ENCODE measurements at regions not wholly inside any gene's neighbourhood (a gene's known extent, or its start where the extent isn't known, plus 50 kb on each side); places are given as distances from the start of the nearest gene placed in this dataset.
"Not testable (repeated sequence)": the region's sequence is repeated elsewhere in the genome, so short reads cannot be mapped to it uniquely, and the experiment has no call there.

DNA sequence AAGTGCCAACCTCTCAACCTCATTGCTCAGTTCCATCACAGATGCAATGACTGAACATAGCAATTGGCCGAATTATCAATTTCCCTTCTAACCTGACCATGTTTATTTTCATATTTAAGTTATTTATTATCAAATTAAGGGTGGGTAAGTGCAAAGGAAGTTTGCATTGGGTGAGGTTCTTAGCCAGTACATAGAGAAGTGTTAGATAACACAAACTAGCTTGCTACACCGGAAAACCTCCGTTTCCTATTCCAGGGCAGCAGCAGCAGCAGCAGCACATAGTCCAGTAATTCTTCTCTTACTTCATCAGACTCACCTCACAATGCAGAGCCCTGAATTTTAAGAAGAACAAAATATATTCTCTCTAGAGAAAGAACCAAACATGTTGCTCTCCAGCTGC lies 200.5 kb upstream of the OR4E1 start:
- no peak for FAIRE-seq

- FAIRE-seq, result no peak
Observed at GRCh38 chr14:21868442-21869046, 194.9 kb upstream of the OR4E1 start.

- no peak for FAIRE-seq
Observed at GRCh38 chr14:21867541-21867940, 193.9 kb upstream of the OR4E1 start.

- no peak for FAIRE-seq
Observed at GRCh38 chr14:21866479-21866878, 192.9 kb upstream of the OR4E1 start.

- FAIRE-seq, result no peak
Observed at GRCh38 chr14:21863289-21863688, 189.7 kb upstream of the OR4E1 start.

DNA sequence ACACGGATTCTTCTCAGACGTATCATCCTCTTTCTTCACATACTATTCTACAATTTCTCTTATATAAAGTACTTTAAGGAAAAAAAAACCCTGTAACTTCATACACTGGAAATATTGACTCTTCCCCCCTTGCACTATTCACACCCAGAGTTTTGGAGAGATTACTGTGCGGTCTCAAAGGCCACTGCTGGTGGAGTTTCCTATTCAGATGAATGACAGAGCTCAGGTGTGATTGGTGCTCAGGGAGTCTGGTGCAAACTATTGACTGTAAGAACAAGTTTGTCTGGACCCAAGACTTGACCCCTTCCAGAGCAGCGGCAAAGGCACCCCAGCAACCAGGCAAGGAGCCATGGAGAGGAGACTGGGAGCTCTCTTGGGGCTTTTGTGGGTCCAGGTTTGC lies 187.5 kb upstream of the OR4E1 start:
- FAIRE-seq, result no peak

- FAIRE-seq, result no peak
Observed at GRCh38 chr14:21860172-21860571, 186.6 kb upstream of the OR4E1 start.

- FAIRE-seq, result no peak
Observed at GRCh38 chr14:21852775-21853174, 179.2 kb upstream of the OR4E1 start.

GRCh38 chr14:21852061-21852664 lies 178.5 kb upstream of the OR4E1 start:
- FAIRE-seq, result no peak

DNA sequence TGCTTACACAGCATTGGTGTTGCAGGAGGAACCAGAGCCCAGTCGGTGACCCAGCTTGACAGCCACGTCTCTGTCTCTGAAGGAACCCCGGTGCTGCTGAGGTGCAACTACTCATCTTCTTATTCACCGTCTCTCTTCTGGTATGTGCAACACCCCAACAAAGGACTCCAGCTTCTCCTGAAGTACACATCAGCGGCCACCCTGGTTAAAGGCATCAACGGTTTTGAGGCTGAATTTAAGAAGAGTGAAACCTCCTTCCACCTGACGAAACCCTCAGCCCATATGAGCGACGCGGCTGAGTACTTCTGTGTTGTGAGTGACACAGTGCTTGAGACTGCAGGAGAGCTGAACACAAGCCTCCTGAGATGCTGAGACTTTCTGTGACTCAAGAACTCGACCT lies 173.3 kb upstream of the OR4E1 start:
- not testable (repeated sequence) for FAIRE-seq

DNA sequence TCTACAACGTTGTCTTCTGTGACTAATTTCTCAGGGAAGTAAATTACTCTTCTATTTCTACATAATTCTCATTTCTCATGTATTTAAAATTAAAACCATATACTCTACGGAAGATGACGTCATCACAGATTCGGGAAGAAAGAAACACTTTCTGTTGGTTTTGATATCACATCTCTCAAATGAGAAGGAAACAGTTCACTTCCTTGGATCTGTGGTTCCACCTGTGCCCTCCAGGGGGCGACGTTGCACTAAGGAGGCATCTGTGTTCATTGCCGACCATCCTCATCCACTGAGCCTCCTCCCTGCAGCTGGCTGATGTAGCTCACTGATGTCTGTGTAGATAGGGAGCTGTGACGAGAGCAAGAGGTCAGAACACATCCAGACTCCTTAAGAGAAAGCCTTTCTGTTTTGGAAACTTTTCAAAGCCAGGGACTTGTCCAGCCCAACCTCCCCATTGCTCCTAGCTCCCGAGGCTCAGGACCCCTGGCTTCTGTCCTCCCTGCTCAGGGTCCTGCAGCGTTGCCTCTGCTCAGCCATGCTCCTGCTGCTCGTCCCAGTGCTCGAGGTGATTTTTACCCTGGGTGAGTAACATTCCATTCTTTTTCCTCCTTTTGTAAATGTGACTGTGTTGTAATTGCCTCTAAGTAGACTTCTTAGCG lies 172.7 kb upstream of the OR4E1 start:
- FAIRE-seq, result no peak

DNA sequence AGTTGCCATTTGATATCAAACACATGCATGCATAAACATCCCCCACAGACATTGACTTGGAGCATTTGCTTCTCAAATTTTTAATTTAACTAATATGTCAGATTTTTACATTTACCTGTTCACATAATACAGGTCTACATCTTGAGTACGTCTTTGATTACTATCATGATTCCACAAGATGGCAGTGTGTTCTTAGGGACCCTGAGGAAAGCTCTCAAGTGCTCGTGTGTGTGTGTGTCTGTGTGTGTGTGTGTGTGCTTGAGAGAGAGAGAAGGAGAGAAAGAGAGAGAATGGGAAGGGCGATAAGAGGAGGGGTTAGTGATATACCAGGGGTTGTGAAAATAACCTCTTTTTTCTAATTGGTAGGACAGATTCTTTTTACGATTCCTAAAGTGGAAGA lies 167.1 kb upstream of the OR4E1 start:
- no peak for FAIRE-seq

DNA sequence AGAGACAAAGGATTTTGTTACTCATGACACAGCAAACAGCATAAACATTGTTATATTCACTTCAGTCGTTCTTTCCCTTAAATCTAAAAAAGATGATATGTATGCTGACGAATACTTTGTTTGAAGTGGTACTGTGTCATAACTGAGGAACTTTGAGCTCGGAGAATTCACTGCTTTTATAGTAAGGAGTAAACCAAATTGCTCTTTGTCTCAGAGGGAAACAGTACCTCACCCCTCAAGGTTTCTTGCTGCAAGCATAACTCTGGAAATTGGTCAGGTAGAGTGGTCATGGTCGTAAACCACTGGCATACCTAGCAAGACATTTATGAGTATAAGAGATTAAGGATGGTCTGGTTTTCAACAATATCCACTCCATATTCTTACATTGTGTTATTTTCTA lies 160.2 kb upstream of the OR4E1 start:
- FAIRE-seq, result no peak

- no peak for FAIRE-seq
Observed at GRCh38 chr14:21825845-21826244, 152.2 kb upstream of the OR4E1 start.

GRCh38 chr14:21825149-21825743 lies 151.6 kb upstream of the OR4E1 start:
- no peak for FAIRE-seq

DNA sequence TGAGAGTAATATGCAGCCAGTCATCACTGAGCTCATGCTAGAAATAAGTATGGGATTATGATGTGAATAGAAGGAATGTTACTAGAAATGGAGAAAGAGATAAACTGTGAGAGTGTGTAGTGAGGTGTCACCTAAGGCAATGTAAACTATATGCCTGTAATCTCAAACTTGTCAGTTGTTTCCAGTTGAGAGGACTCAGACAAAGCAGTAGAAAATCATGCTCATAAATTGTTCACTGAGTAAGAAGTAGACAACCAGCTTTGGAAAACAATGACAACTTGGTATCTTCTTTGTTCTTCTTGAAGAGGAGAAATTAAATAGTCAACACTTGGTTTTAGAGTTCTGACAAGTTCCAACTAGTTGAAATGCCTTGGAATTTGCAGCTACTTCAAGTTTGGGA lies 148.5 kb upstream of the OR4E1 start:
- FAIRE-seq, result peak; percentile 61

- FAIRE-seq, result no peak
Observed at GRCh38 chr14:21820631-21821030, 147.0 kb upstream of the OR4E1 start.

GRCh38 chr14:21819891-21820290 lies 146.3 kb upstream of the OR4E1 start:
- not testable (repeated sequence) for FAIRE-seq

GRCh38 chr14:21817010-21817409 lies 143.4 kb upstream of the OR4E1 start:
- not testable (repeated sequence) for FAIRE-seq

DNA sequence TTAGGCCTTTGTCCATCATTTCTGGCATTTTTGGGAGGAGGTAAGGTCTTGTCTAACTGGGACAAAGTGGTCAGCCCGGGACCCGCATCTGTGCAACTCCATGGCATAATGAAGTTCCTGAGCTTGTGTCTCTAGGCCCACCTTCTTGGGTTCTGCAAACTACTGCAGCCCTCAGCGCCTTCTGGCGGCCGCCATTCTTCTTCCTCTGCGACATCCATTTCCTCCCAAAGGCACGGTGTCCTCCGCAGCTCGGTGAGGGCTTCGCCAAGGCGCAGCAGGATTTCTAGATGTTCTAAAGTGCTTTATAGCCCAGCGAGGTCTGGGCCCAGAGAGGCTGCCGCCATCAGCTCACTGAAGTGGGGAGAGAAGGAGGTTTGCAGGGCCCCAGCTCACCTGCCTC lies 134.4 kb upstream of the OR4E1 start:
- no peak for FAIRE-seq

GRCh38 chr14:21804981-21805380 lies 131.4 kb upstream of the OR4E1 start:
- no peak for FAIRE-seq

GRCh38 chr14:21802441-21802840 lies 128.8 kb upstream of the OR4E1 start:
- FAIRE-seq, result no peak

GRCh38 chr14:21796916-21797315 lies 123.3 kb upstream of the OR4E1 start:
- FAIRE-seq, result no peak

DNA sequence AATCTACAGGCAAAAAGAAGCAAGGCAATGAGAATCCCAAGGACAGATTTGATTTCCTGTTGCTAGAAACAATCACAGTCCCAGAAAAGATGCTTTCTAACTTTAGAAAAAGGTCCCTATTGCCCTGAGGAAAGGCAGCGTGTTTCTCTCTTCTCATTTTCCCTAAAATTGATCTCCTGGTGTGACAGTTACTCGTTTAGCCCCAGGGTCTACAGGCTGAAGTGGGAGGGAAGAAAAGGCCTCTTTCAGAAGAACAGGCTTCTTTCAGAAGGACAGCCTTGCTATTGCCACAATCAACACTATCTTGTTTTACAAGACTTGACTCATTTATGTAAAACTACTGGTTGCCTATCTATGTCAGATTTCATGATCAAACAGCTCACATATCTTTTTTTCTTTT lies 121.8 kb upstream of the OR4E1 start:
- FAIRE-seq, result no peak
